BJ (cell line): ENCODE measurements at regions not wholly inside any gene's neighbourhood (a gene's known extent, or its start where the extent isn't known, plus 50 kb on each side); places are given as distances from the start of the nearest gene placed in this dataset.

ENCODE experiments used
- CTCF ChIA-PET: fragments of 350-600 bp; formaldehyde crosslinking; extraction: SDS; loops from one replicate; lab custom pipeline; 2021; ENCODE audit warnings: antibody characterized with exemption, inconsistent platforms; lab: Yijun Ruan, JAX
- POLR2A ChIA-PET: fragments of 300-600 bp; sonication (Branson Sonifier 250); formaldehyde crosslinking; extraction: SDS; loops from one replicate; lab custom pipeline; 2021; ENCODE audit warnings: antibody characterized with exemption; lab: Charles Lee
- DNase-seq: peaks from one replicate; pipeline ENCODE4 v3.0.0-alpha.2; 2011; ENCODE audit warnings: low read depth
- H3K27me3 ChIP-seq: 2 replicates; pipeline ENCODE4 v1.6.0; 2011; ENCODE audit warnings: low read length; ENCODE audit not compliant: control insufficient read depth, insufficient read depth
- H3K36me3 ChIP-seq: 2 replicates; pipeline ENCODE4 v1.5.1; 2011; ENCODE audit warnings: low read length; ENCODE audit not compliant: control insufficient read depth, insufficient read depth
- H3K4me3 ChIP-seq: 2 replicates; pipeline ENCODE4 v1.5.1; 2011; ENCODE audit warnings: low read depth, mild to moderate bottlenecking, control low read depth, low read length
- TF ChIP-seq, protein P1 (sequence below): IDR thresholded peaks from 2 replicates; pipeline ENCODE4 v1.5.1; 2011; ENCODE audit warnings: low read depth, mild to moderate bottlenecking, control low read depth, inconsistent platforms, low read length, moderate library complexity; ENCODE audit not compliant: insufficient read depth

DNA sequence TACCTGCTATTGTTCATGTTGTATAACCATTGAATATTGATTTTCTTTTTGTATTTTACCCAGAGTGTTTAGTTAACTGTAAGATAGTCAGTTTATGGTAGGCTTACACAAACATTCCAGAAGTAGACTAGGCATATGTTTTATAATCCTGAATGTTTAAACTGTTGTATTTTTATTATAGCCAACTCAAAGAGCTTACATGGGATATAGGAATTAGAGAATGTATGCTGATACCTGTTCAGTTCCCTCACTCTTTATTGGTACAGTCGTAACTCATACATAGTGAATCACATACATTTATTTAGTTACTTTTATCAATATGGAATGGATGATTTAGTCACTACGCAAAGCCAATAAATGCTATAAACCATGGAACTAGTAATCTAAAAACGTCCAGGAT lies 657.9 kb downstream of the SLITRK5 start:
- TF ChIP-seq, protein P1, sequence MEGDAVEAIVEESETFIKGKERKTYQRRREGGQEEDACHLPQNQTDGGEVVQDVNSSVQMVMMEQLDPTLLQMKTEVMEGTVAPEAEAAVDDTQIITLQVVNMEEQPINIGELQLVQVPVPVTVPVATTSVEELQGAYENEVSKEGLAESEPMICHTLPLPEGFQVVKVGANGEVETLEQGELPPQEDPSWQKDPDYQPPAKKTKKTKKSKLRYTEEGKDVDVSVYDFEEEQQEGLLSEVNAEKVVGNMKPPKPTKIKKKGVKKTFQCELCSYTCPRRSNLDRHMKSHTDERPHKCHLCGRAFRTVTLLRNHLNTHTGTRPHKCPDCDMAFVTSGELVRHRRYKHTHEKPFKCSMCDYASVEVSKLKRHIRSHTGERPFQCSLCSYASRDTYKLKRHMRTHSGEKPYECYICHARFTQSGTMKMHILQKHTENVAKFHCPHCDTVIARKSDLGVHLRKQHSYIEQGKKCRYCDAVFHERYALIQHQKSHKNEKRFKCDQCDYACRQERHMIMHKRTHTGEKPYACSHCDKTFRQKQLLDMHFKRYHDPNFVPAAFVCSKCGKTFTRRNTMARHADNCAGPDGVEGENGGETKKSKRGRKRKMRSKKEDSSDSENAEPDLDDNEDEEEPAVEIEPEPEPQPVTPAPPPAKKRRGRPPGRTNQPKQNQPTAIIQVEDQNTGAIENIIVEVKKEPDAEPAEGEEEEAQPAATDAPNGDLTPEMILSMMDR: no peak
- ChIA-PET POLR2A (no interaction called here), CTCF (no interaction called here)
- no peaks in the 10 kb centered on the region for H3K27me3 ChIP-seq
- H3K36me3 ChIP-seq: no peaks in the 10 kb centered on the region
- DNase-seq: no peak
- H3K4me3 ChIP-seq: no peak overlapping the region

DNA sequence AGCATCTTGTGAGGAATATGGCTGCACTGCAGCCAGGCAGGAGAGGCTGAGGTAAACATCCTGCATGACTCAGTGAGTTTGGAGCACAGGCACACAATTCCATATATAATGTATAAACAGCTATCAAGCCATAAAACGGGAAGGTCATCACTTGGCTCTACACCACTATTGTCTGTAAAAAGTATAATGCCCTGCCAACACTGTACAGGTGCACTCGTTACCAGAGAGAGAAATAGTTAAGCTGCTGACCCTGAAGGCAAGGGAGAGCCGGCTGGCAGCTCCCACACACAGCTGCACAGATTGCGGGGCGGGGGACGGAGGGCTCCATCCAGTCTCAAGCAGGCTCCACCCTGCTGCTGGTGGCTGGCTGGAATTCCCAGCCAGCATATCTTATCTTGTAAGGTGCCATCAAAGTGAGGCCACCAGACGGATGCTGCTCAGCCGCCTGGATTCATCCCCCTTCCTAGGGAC lies 668.1 kb downstream of the SLITRK5 start:
- ChIA-PET POLR2A (no interaction called here), CTCF (no interaction called here)
- Histone ChIP-seq H3K27me3 (no peaks in the 10 kb centered on the region), H3K4me3 (no peak overlapping the region), H3K36me3 (no peaks in the 10 kb centered on the region)
- DNase-seq: no peak
- TF ChIP-seq, protein P1: no peak

DNA sequence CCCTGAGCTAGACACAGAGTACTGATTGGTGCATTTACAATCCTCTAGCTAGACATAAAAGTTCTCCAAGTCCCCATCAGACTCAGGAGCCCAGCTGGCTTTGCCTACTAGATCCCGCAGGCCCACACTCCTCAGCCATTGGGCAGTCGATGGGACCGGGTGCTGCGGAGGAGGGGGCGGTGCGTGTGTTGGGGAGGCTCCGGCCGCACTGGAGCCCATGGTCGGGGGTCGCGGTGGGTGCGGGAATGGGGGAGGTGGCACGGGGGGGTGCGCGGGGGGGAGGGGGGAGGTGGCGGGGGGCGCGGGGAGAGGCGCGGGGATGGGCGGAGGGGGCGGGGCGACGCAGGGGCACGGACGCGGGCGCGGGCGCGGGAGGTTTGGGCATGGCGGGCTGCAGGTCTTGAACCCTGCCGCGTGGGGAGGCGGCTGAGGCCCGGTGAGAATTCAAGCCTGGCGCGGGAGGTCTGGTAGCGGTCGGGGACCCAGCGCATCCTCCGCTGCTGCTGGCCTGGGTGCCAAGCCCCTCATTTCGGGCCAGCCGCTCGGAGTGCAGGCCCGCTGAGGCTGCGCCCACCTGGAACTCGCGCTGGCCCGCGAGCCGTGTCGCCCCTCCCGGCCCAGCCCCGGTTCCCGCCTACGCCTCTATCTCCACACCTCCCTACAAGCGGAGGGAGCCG lies 674.1 kb downstream of the SLITRK5 start:
- no peaks in the 10 kb centered on the region for H3K27me3 ChIP-seq
- no peaks in the 10 kb centered on the region for H3K36me3 ChIP-seq
- TF ChIP-seq, protein P1: no peak
- CTCF ChIA-PET: no interaction called here
- POLR2A ChIA-PET: no interaction called here
- DNase-seq: no peak
- no peak overlapping the region for H3K4me3 ChIP-seq

DNA sequence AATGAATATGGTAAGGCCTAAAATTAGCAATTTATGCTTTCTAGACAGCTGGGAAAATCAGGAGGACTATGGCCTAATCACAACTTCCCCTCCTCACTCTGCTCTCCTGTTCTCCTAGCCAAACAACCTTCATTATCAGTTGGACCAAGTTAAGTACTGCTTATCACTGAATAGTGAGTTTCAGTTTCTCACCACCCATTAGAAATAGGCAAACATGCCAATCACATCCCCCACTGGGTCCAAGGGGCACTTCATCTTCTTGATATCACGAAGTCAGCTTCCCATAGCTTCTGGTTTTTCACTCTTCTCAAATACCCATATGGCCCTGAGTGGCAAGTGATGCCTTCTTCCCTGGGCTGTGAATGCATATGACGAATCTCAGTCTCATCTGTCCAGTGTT lies 689.6 kb downstream of the SLITRK5 start:
- Histone ChIP-seq H3K36me3 (no peaks in the 10 kb centered on the region), H3K4me3 (no peak overlapping the region), H3K27me3 (no peaks in the 10 kb centered on the region)
- CTCF ChIA-PET: no interaction called here
- TF ChIP-seq, protein P1: no peak
- POLR2A ChIA-PET: no interaction called here
- no peak for DNase-seq

DNA sequence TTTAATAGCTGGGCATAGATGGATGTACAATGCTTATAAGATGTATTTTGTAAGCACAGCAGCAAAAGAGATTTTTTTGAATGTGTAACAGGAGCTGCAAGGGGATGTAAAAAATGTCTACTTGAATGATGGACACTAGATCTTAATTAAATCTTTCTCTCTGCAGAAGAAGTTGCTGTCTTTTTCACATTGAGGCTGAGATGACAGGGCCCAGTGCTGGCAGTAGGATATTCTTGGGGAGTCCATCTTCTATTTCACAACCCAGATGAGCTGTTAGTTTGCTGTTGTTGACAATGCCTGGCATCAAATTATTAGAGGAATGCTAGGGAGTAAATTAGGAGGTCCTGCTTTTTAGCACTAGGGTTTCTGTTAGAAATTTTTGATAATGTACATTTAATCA lies 698.7 kb downstream of the SLITRK5 start:
- no peak for DNase-seq
- TF ChIP-seq, protein P1: no peak
- H3K27me3 ChIP-seq: no peaks in the 10 kb centered on the region
- POLR2A ChIA-PET: no interaction called here
- CTCF ChIA-PET: interaction anchor here (0.6 kb wide), 1 partner anchor 1147 kb away, joined by 3 read pairs; no protein-coding TSS in a partner anchor
- H3K36me3 ChIP-seq: no peaks in the 10 kb centered on the region
- no peak overlapping the region for H3K4me3 ChIP-seq
